ENCODE measurements at regions not wholly inside any gene's neighbourhood (a gene's known extent, or its start where the extent isn't known, plus 50 kb on each side); places are given as distances from the start of the nearest gene placed in this dataset.

DNA sequence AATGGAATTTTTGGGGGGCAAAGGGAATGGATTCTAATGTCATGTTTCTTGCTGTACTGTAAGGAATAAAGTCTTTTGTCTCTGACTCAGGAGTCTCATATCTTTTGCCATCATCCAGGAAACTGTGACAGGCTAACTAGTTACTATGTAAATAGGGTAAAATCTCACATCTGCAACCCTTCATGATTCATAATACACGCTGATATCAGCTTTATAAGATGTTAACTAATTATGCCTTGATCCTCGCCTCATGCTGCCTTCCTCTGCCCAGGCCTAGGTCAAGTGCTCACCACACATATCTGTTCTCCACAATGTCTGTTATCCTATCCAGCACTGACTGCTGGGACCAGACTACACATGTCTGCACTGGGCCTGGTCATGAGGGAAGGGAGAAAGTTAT lies 81.3 kb upstream of the CXCL12 start:
- Histone ChIP-seq H3K36me3 (ENCODE audit: control insufficient read depth in 1 of 2, insufficient read depth in 2 of 2, low read length in 2 of 2) (no peaks in the 10 kb centered on the region), H4K20me1 (ENCODE audit: insufficient read depth) (no peaks in the 10 kb centered on the region), H2AFZ (ENCODE audit: low read depth, low read length, poor library complexity, severe bottlenecking) (no peak overlapping the region), H3K9ac (ENCODE audit: low read length) (no peak overlapping the region), H3K27ac (ENCODE audit: low read depth, low read length) (no peak overlapping the region), H3K79me2 (ENCODE audit: insufficient read depth, low read length) (no peaks in the 10 kb centered on the region), H3K4me3 (replicated peaks in 1 of 2; ENCODE audit: low read depth in 1 of 2, low read length in 2 of 2) (no peak overlapping the region), H3K4me1 (ENCODE audit: control insufficient read depth in 1 of 2, insufficient read depth in 2 of 2, low read length in 2 of 2) (no peaks in the 10 kb centered on the region), H3K9me2 (ENCODE audit: insufficient read depth) (no peaks in the 10 kb centered on the region), H3K27me3 (ENCODE audit: insufficient read depth, low read length) (no peaks in the 10 kb centered on the region; the same call in 1 of the 2 replicates), H3K4me2 (ENCODE audit: low read length) (no peak overlapping the region), H3K9me3 (ENCODE audit: control insufficient read depth in 1 of 2, insufficient read depth in 1 of 2, low read depth in 1 of 2, low read length in 2 of 2) (no peaks in the 10 kb centered on the region)
- ChIA-PET RAD21 (ENCODE audit: low non-redundant PET in 1 of 2, low total read pairs in 2 of 2, uncharacterized antibody in 2 of 2, unreplicated experiment in 2 of 2) (no interaction called here), POLR2A (no interaction called here), CTCF (no interaction called here)
- ATAC-seq (no peak), DNase-seq (ENCODE audit: low read depth, low spot score) (no peak)
- TF ChIP-seq ZNF274 (IDR thresholded peaks at IDR 0.05; ENCODE audit: low read depth, low read length) (no peak), FOSL1 (IDR thresholded peaks at IDR 0.05; ENCODE audit: low read depth) (no peak), SIN3A (IDR thresholded peaks at IDR 0.05; ENCODE audit: low read depth) (no peak), ZBTB33 (IDR thresholded peaks at IDR 0.05; ENCODE audit: extremely low read depth, insufficient replicate concordance, low read length) (no peak), SRF (IDR thresholded peaks at IDR 0.05; ENCODE audit: low read depth) (no peak), POLR2A (IDR thresholded peaks at IDR 0.05; ENCODE audit: borderline replicate concordance, extremely low read depth, insufficient read depth, insufficient read length) (no peak), CEBPB (IDR thresholded peaks at IDR 0.05; ENCODE audit: low read depth) (no peak), EGR1 (IDR thresholded peaks at IDR 0.05; ENCODE audit: low read depth) (no peak), ELF1 (IDR thresholded peaks at IDR 0.05; ENCODE audit: borderline replicate concordance, low read depth) (no peak), RAD21 (IDR thresholded peaks at IDR 0.05; ENCODE audit: low read depth) (no peak)
- TF ChIP-seq, protein P1, sequence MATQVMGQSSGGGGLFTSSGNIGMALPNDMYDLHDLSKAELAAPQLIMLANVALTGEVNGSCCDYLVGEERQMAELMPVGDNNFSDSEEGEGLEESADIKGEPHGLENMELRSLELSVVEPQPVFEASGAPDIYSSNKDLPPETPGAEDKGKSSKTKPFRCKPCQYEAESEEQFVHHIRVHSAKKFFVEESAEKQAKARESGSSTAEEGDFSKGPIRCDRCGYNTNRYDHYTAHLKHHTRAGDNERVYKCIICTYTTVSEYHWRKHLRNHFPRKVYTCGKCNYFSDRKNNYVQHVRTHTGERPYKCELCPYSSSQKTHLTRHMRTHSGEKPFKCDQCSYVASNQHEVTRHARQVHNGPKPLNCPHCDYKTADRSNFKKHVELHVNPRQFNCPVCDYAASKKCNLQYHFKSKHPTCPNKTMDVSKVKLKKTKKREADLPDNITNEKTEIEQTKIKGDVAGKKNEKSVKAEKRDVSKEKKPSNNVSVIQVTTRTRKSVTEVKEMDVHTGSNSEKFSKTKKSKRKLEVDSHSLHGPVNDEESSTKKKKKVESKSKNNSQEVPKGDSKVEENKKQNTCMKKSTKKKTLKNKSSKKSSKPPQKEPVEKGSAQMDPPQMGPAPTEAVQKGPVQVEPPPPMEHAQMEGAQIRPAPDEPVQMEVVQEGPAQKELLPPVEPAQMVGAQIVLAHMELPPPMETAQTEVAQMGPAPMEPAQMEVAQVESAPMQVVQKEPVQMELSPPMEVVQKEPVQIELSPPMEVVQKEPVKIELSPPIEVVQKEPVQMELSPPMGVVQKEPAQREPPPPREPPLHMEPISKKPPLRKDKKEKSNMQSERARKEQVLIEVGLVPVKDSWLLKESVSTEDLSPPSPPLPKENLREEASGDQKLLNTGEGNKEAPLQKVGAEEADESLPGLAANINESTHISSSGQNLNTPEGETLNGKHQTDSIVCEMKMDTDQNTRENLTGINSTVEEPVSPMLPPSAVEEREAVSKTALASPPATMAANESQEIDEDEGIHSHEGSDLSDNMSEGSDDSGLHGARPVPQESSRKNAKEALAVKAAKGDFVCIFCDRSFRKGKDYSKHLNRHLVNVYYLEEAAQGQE (IDR thresholded peaks at IDR 0.05; ENCODE audit: low read depth): no peak
- BruUV-seq (replicated peaks): no TSS peak
- intact Hi-C loops (cut with micrococcal nuclease): no loop called here

All from HCT116 (cell line).